Lower leg skin (tissue), 4 donors: ENCODE measurements at regions not wholly inside any gene's neighbourhood (a gene's known extent, or its start where the extent isn't known, plus 50 kb on each side); places are given as distances from the start of the nearest gene placed in this dataset.

ENCODE experiments used
- DNase-seq, 2 donors: peaks; one replicate each; pipeline ENCODE4 v3.0.0-alpha.2; 2019; ENCODE audit warnings: low spot score in 2 of 2
- H3K4me3 ChIP-seq: fragments of 200-600 bp; sonication (generic); 2 replicates; pipeline ENCODE4 v1.5.1; 2017; ENCODE audit warnings: mild to moderate bottlenecking, low read depth; ENCODE audit not compliant: poor library complexity, severe bottlenecking
- CTCF ChIP-seq, 3 donors: fragments of 450-650 bp; IDR thresholded peaks; one replicate each; pipeline ENCODE4 v1.5.1; 2016; ENCODE audit warnings: antibody characterized with exemption in 3 of 3, mild to moderate bottlenecking in 3 of 3, moderate library complexity in 2 of 3
- POLR2A ChIP-seq, 2 donors: fragments of 450-650 bp; IDR thresholded peaks; one replicate each; pipeline ENCODE4 v1.6.1; 2016 to 2017; ENCODE audit warnings: antibody characterized with exemption in 2 of 2, mild to moderate bottlenecking in 1 of 2, moderate library complexity in 1 of 2
- WGBS, 2 donors: methylation state at CpG; one replicate each; pipeline ENCODE4 v1.1.5; 2018; 5-methylcytosine and 5-hydroxymethylcytosine counted together
- intact Hi-C: fragments of 100-400 bp; cut with DNase I; formaldehyde crosslinking; loops from one replicate; pipeline ENCODE4 v1.15.0; 2023; ENCODE audit warnings: low total_unique reads

DNA sequence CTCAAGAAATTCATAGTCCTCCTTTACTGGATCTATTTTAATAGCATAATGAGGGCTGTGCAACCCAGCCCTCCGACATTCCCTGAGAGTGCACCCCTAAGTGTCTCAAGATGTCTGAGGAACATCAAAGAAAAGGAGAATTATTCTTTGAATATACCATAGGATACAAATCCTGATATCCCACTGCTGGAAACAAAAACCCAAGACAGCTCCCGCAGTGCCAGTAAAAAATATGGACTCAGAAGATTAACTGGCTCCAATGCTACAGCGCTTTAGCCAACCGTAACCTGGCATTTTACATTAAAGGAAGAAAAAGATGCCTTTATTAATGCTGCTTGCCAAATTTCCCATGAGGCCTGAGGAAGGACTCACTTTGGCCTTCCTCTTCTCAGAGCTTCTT, 168.4 kb downstream of the TTC32 start:
- intact Hi-C loops: loop anchor here (5.0 kb wide), 1 partner anchor 1281 kb away; no protein-coding TSS in a partner anchor
- TF ChIP-seq POLR2A (IDR thresholded peaks at IDR 0.05) (no peak), CTCF (IDR thresholded peaks at IDR 0.05) (no peak)
- DNase-seq: no peak
- WGBS, 2 donors: 86 to 90% methylated on average over 4 of the region's 4 CpGs
- H3K4me3 ChIP-seq: no peak overlapping the region

- intact Hi-C loops: loop anchor here (5.0 kb wide), 1 partner anchor 1280 kb away; no protein-coding TSS in a partner anchor
Measured at GRCh38 chr2:19732255-19732654, 169.5 kb downstream of the TTC32 start.

DNA sequence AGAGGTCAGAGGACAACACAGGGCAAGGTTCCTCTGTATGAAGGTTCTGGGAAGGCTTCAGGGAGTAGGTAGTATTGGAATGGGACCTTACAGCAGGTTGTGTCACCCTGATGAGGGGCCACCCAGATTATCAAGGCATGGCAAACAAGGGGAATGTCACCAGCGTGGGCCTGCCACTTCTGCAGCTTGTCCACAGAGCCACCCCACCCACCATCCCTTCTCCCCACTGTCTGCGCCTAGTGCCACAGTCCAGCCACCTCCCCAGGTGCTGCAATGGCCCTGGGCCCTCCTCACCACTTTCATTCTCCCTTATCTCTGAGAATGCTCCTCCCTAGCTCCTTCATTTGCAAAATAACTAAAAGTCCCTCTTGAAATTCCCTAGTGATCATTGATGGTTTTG, 170.3 kb downstream of the TTC32 start:
- intact Hi-C loops: loop anchor here (5.0 kb wide), 1 partner anchor 1279 kb away; no protein-coding TSS in a partner anchor
- TF ChIP-seq CTCF (IDR thresholded peaks at IDR 0.05): no peak
- TF ChIP-seq POLR2A (IDR thresholded peaks at IDR 0.05): no peak
- DNase-seq: peak in 1 of 2 donors; percentile 48
- 85 to 88% methylated on average over 2 of the region's 2 CpGs for WGBS, 2 donors
- no peak overlapping the region for H3K4me3 ChIP-seq

More at GRCh38 chr2:19732255-19732654, 169.5 kb downstream of the TTC32 start:
- WGBS, 2 donors: 94 to 97% methylated on average over 2 of the region's 2 CpGs
- peak in 1 of 2 donors; percentile 43 for DNase-seq
- no peak overlapping the region for H3K4me3 ChIP-seq
- no peak for TF ChIP-seq CTCF (IDR thresholded peaks at IDR 0.05)
- no peak for TF ChIP-seq POLR2A (IDR thresholded peaks at IDR 0.05)

GRCh38 chr2:19731037-19731436, 170.7 kb downstream of the TTC32 start:
- peak in 1 of 2 donors; percentile 5 for DNase-seq
- intact Hi-C loops: loop anchor here (5.0 kb wide), 1 partner anchor 1279 kb away; no protein-coding TSS in a partner anchor
- no peak for TF ChIP-seq CTCF (IDR thresholded peaks at IDR 0.05)
- TF ChIP-seq POLR2A (IDR thresholded peaks at IDR 0.05): no peak
- no peak overlapping the region for H3K4me3 ChIP-seq
- 56 to 73% methylated on average over 3 of the region's 3 CpGs for WGBS, 2 donors

DNA sequence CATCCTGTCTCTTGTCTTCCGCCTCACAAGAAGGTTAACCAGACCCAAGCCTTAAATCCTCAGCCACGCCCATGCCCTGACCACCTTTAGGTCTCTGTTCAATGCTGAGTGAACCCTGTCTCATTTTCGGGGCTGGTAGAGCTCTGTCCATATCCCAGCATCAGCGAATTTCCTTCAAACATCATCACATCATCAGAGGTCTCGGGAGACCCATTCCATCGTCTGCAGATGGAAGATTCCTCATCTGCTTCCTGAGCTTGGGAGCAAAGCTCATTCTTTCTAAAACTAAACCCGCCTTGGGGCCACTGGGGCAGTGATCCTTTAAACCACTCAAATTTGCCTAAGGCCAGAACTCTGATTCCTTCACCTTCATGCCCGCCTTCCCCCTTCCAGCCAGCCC, 173.7 kb downstream of the TTC32 start:
- TF ChIP-seq CTCF (IDR thresholded peaks at IDR 0.05) (no peak), POLR2A (IDR thresholded peaks at IDR 0.05) (no peak)
- intact Hi-C loops: no loop called here
- DNase-seq: peak in 1 of 2 donors; percentile 43
- H3K4me3 ChIP-seq: no peak overlapping the region
- WGBS, 2 donors: 77 to 82% methylated on average over 8 of the region's 8 CpGs

- TF ChIP-seq POLR2A (IDR thresholded peaks at IDR 0.05) (no peak), CTCF (IDR thresholded peaks at IDR 0.05) (no peak)
- WGBS, 2 donors: 68 to 95% methylated on average over 4 of the region's 4 CpGs
- H3K4me3 ChIP-seq: no peak overlapping the region
- intact Hi-C loops: no loop called here
- DNase-seq: no peak
Measured at GRCh38 chr2:19725392-19725791, 176.4 kb downstream of the TTC32 start.
